H1 (cell line): ENCODE measurements at regions not wholly inside any gene's neighbourhood (a gene's known extent, or its start where the extent isn't known, plus 50 kb on each side); places are given as distances from the start of the nearest gene placed in this dataset.

Experiments
- CTCF ChIA-PET: fragments of 300-600 bp; sonication (Branson Sonifier 250); formaldehyde crosslinking; loops from one replicate; lab custom pipeline; 2021; ENCODE audit not compliant: partially characterized antibody; lab: Charles Lee
- POLR2A ChIA-PET: fragments of 300-600 bp; sonication (Branson Sonifier 250); formaldehyde crosslinking; loops from one replicate; lab custom pipeline; 2021; ENCODE audit warnings: inconsistent platforms; ENCODE audit not compliant: partially characterized antibody; lab: Charles Lee
- DNase-seq, 2 experiments: peaks; one replicate each; pipeline versions ENCODE4 v3.0.0 to v3.0.0-alpha.2; 2010 to 2022; ENCODE audit warnings: low spot score in 2 of 2, low read depth in 1 of 2, mixed read lengths in 1 of 2
- FAIRE-seq: peaks from 2 replicates; lab custom pipeline; 2011; peaks lifted over from hg19 to GRCh38; lab: Jason Lieb, UNC
- H2AFZ ChIP-seq: 2 replicates; pipeline ENCODE4 v1.8.1; 2012; ENCODE audit warnings: low read length, inconsistent platforms
- H2AK5ac ChIP-seq: 2 replicates; pipeline ENCODE4 v1.6.1; 2013; ENCODE audit warnings: low read depth, low read length
- H2BK120ac ChIP-seq: replicated peaks from 2 replicates; pipeline ENCODE3; 2013; ENCODE audit warnings: low read depth, low read length, inconsistent platforms
- H2BK12ac ChIP-seq: 2 replicates; pipeline ENCODE4 v1.6.1; 2013; ENCODE audit warnings: low read depth, low read length
- H2BK15ac ChIP-seq: 2 replicates; pipeline ENCODE4 v1.6.1; 2013; ENCODE audit warnings: low read length
- H2BK20ac ChIP-seq: 2 replicates; pipeline ENCODE4 v1.6.1; 2013; ENCODE audit warnings: low read length
- H2BK5ac ChIP-seq: 2 replicates; pipeline ENCODE4 v1.6.1; 2013; ENCODE audit warnings: low read depth, low read length
- H3K14ac ChIP-seq: 2 replicates; pipeline ENCODE4 v1.6.1; 2013; ENCODE audit warnings: inconsistent platforms; ENCODE audit not compliant: insufficient read length
- H3K18ac ChIP-seq: 2 replicates; pipeline ENCODE4 v1.6.1; 2013; ENCODE audit warnings: low read length; ENCODE audit errors: extremely low read depth
- H3K23ac ChIP-seq: 2 replicates; pipeline ENCODE4 v1.6.1; 2013; ENCODE audit warnings: inconsistent platforms; ENCODE audit not compliant: insufficient read length
- H3K23me2 ChIP-seq: 2 replicates; pipeline ENCODE4 v1.6.1; 2013; ENCODE audit warnings: low read depth, low read length
- H3K27ac ChIP-seq: 2 replicates; pipeline ENCODE4 v1.6.1; 2011; ENCODE audit warnings: low read depth, low read length, inconsistent platforms
- H3K27me3 ChIP-seq, 4 experiments: replicated peaks in 1 of 4; 1 replicate in 1 of 4; 2 replicates in 3 of 4; pipeline versions ENCODE4 v1.6.1 to v1.8.1; 2011 to 2013; ENCODE audit warnings: low read length in 3 of 4, mild to moderate bottlenecking in 3 of 4, inconsistent platforms in 2 of 4, mixed read lengths in 2 of 4, moderate library complexity in 1 of 4; ENCODE audit not compliant: control insufficient read depth in 3 of 4, insufficient read depth in 3 of 4; ENCODE audit errors: extremely low read depth in 1 of 4
- H3K36me3 ChIP-seq, 4 experiments: 2 replicates each; pipeline versions ENCODE4 v1.6.1 to v1.8.1; 2011 to 2013; ENCODE audit warnings: mild to moderate bottlenecking in 4 of 4, low read length in 3 of 4, moderate library complexity in 2 of 4, control low read depth in 1 of 4, inconsistent platforms in 1 of 4; ENCODE audit not compliant: insufficient read depth in 4 of 4, control insufficient read depth in 2 of 4
- H3K4ac ChIP-seq: replicated peaks from 2 replicates; pipeline ENCODE3; 2013; ENCODE audit warnings: low read length, low read depth, mixed read lengths, inconsistent platforms; ENCODE audit not compliant: insufficient read length
- H3K4me1 ChIP-seq, 4 experiments: replicated peaks in 1 of 4; 1 replicate in 1 of 4; 2 replicates in 3 of 4; pipeline versions ENCODE4 v1.6.1 to v1.8.1; 2011 to 2013; ENCODE audit warnings: low read length in 3 of 4, inconsistent platforms in 2 of 4, mixed read lengths in 1 of 4; ENCODE audit not compliant: insufficient read depth in 4 of 4, control insufficient read depth in 3 of 4
- H3K4me2 ChIP-seq, 2 experiments: 2 replicates each; pipeline versions ENCODE4 v1.6.1 to v1.8.1; 2011 to 2013; ENCODE audit warnings: low read depth in 2 of 2, low read length in 2 of 2, control low read depth in 1 of 2, inconsistent platforms in 1 of 2, mild to moderate bottlenecking in 1 of 2; ENCODE audit not compliant: insufficient read depth in 1 of 2
- H3K4me3 ChIP-seq, 4 experiments: fragments of 200-600, 300-600 bp in 1 of 4; sonication (generic), shearing (Covaris generic), sonication (Bioruptor Twin) in 1 of 4; 2 replicates each; pipeline versions ENCODE4 v1.5.1 to v1.8.1; 2011 to 2016; ENCODE audit warnings: low read length in 4 of 4, low read depth in 3 of 4, control low read depth in 2 of 4, inconsistent platforms in 2 of 4, mild to moderate bottlenecking in 2 of 4, mixed read lengths in 1 of 4, moderate library complexity in 1 of 4; ENCODE audit not compliant: insufficient read depth in 2 of 4; ENCODE audit errors: extremely low read depth in 1 of 4
- H3K56ac ChIP-seq: replicated peaks from 2 replicates; pipeline ENCODE3; 2013; ENCODE audit warnings: low read depth, mild to moderate bottlenecking, mixed read lengths, low read length, inconsistent platforms; ENCODE audit not compliant: insufficient read length
- H3K79me1 ChIP-seq: 2 replicates; pipeline ENCODE4 v1.6.1; 2013; ENCODE audit warnings: low read depth, low read length, control low read depth
- H3K79me2 ChIP-seq, 2 experiments: 2 replicates each; pipeline versions ENCODE4 v1.6.1 to v1.8.1; 2012 to 2013; ENCODE audit warnings: low read length in 2 of 2, mild to moderate bottlenecking in 2 of 2, inconsistent platforms in 1 of 2; ENCODE audit not compliant: insufficient read depth in 2 of 2, control insufficient read depth in 1 of 2
- H3K9ac ChIP-seq, 4 experiments: replicated peaks in 1 of 4; 1 replicate in 1 of 4; 2 replicates in 3 of 4; pipeline versions ENCODE4 v1.6.1 to v1.8.1; 2011 to 2013; ENCODE audit warnings: low read depth in 3 of 4, low read length in 3 of 4, control low read depth in 2 of 4, mild to moderate bottlenecking in 2 of 4, moderate library complexity in 2 of 4, inconsistent platforms in 1 of 4; ENCODE audit errors: extremely low read depth in 1 of 4
- H3K9me3 ChIP-seq, 2 experiments: 2 replicates each; pipeline versions ENCODE4 v1.6.1 to v1.8.1; 2012 to 2013; ENCODE audit warnings: mild to moderate bottlenecking in 2 of 2, moderate library complexity in 2 of 2, control low read depth in 1 of 2, inconsistent platforms in 1 of 2, low read depth in 1 of 2, low read length in 1 of 2, mixed read lengths in 1 of 2; ENCODE audit not compliant: insufficient read depth in 2 of 2
- H4K20me1 ChIP-seq, 2 experiments: replicated peaks in 1 of 2; 2 replicates each; pipeline versions ENCODE3 to v1.8.1; 2011 to 2013; ENCODE audit warnings: inconsistent platforms in 2 of 2, low read length in 2 of 2, mild to moderate bottlenecking in 1 of 2; ENCODE audit not compliant: insufficient read depth in 2 of 2, control insufficient read depth in 1 of 2
- H4K5ac ChIP-seq: 2 replicates; pipeline ENCODE4 v1.6.1; 2013; ENCODE audit warnings: low read length, low read depth, mixed read lengths, inconsistent platforms; ENCODE audit not compliant: insufficient read length
- H4K8ac ChIP-seq: 2 replicates; pipeline ENCODE4 v1.8.0; 2013; ENCODE audit warnings: mild to moderate bottlenecking, moderate library complexity, low read length, inconsistent platforms; ENCODE audit not compliant: insufficient read depth; ENCODE audit errors: extremely low read depth
- H4K91ac ChIP-seq: replicated peaks from 2 replicates; pipeline ENCODE3; 2013; ENCODE audit warnings: low read length, mixed read lengths, inconsistent platforms; ENCODE audit not compliant: insufficient read length
- ASH2L ChIP-seq: fragments of 200-600, 300-600 bp; sonication (generic); IDR thresholded peaks from one replicate; pipeline ENCODE4 v1.7.1; 2017; ENCODE audit warnings: low read length
- BACH1 ChIP-seq: IDR thresholded peaks from 2 replicates; pipeline ENCODE4 v1.6.1; 2012; ENCODE audit warnings: low read length, improper control_type of control experiment
- CHD2 ChIP-seq: IDR thresholded peaks from 2 replicates; pipeline ENCODE4 v1.6.1; 2012; ENCODE audit warnings: low read length, improper control_type of control experiment
- EP300 ChIP-seq, 2 experiments: IDR thresholded peaks; 1 replicate in 1 of 2; 2 replicates in 1 of 2; pipeline ENCODE4 v1.6.1; 2011 to 2012; ENCODE audit warnings: low read depth in 2 of 2, low read length in 2 of 2, mild to moderate bottlenecking in 2 of 2, borderline replicate concordance in 1 of 2, inconsistent platforms in 1 of 2, moderate library complexity in 1 of 2
- JUND ChIP-seq: IDR thresholded peaks from 2 replicates; pipeline ENCODE4 v1.6.1; 2011; ENCODE audit warnings: mild to moderate bottlenecking, improper control_type of control experiment, low read length
- KDM5A ChIP-seq: fragments of 200-600 bp; IDR thresholded peaks from 2 replicates; pipeline ENCODE4 v1.7.1; 2012; ENCODE audit warnings: mild to moderate bottlenecking, low read length, inconsistent platforms, mixed read lengths
- MAFK ChIP-seq: IDR thresholded peaks from 2 replicates; pipeline ENCODE4 v1.6.1; 2012; ENCODE audit warnings: low read depth, mild to moderate bottlenecking, improper control_type of control experiment, low read length
- NRF1 ChIP-seq: IDR thresholded peaks from 2 replicates; pipeline ENCODE4 v1.6.1; 2011; ENCODE audit warnings: mild to moderate bottlenecking, low read depth, low read length, improper control_type of control experiment
- POU5F1 ChIP-seq: IDR thresholded peaks from 2 replicates; pipeline ENCODE4 v1.6.1; 2011; ENCODE audit warnings: low read depth, mild to moderate bottlenecking, low read length, moderate library complexity
- RFX5 ChIP-seq: IDR thresholded peaks from 2 replicates; pipeline ENCODE4 v1.6.1; 2011; ENCODE audit warnings: low read depth, low read length, improper control_type of control experiment, borderline replicate concordance
- SIN3A ChIP-seq, 2 experiments: IDR thresholded peaks in 1 of 2; conservative IDR thresholded peaks in 1 of 2; 2 replicates each; pipeline ENCODE4 v1.6.1; 2011 to 2012; ENCODE audit warnings: low read length in 2 of 2, improper control_type of control experiment in 1 of 2, low read depth in 1 of 2, mild to moderate bottlenecking in 1 of 2
- SIX5 ChIP-seq: IDR thresholded peaks from 2 replicates; pipeline ENCODE4 v1.6.1; 2011; ENCODE audit warnings: mild to moderate bottlenecking, low read depth, low read length
- TAF1 ChIP-seq: IDR thresholded peaks from 2 replicates; pipeline ENCODE4 v1.6.1; 2011; ENCODE audit warnings: mild to moderate bottlenecking, low read depth, low read length
- TAF7 ChIP-seq: optimal IDR thresholded peaks from 2 replicates; pipeline ENCODE3; 2011; ENCODE audit warnings: low read depth, mild to moderate bottlenecking, inconsistent platforms, low read length, moderate library complexity, borderline replicate concordance
- WGBS, 2 experiments: shearing (Covaris generic) in 1 of 2; methylation state at CpG; one replicate each; pipeline versions ENCODE4 v1.1.6 to v1.1.7; 2013 to 2015; ENCODE audit warnings: low lambda C conversion rate in 2 of 2, mixed read lengths in 2 of 2, inconsistent platforms in 1 of 2, low coverage in 1 of 2, missing lambda C conversion rate in 1 of 2; ENCODE audit not compliant: insufficient replicate concordance in 2 of 2, insufficient coverage in 1 of 2, insufficient read length in 1 of 2; ENCODE audit errors: extremely low coverage in 1 of 2, missing lambda C conversion rate in 1 of 2; 5-methylcytosine and 5-hydroxymethylcytosine counted together
- TF ChIP-seq, protein P1 (sequence below): IDR thresholded peaks from 2 replicates; pipeline ENCODE4 v1.6.1; 2012; ENCODE audit warnings: inconsistent platforms

DNA sequence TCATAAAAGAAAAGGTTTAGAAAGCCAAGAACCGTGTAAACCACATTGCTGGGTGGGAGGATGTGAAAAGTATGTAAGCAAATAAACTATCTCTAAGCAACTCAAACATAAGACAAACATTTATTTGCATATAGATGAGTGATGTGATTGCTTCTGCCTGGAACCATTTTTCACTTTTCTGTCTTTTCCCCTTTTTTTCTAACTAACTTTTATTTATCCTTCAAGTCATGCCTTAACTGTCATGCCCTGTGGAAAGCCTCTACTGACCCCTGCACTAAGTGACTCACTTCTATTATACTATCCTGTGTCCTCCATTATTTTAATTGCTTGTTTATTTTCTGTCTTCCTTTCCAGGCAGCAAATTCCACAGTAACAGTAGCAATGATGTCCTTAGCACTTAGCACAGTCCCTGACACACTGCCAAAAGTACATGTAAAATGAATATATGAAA lies 87.5 kb upstream of the CTAGE1 start:
- no peak overlapping the region for H3K27ac ChIP-seq
- H2BK5ac ChIP-seq: no peak overlapping the region
- H3K4ac ChIP-seq: no peak overlapping the region
- no peaks in the 10 kb centered on the region for H3K27me3 ChIP-seq
- H3K23me2 ChIP-seq: peaks cover 2% of the 10 kb centered on the region; the same call in 1 of the 2 replicates
- no peak overlapping the region for H2AFZ ChIP-seq
- no peak overlapping the region for H3K9ac ChIP-seq
- no peak overlapping the region for H3K4me2 ChIP-seq
- no peak overlapping the region for H4K5ac ChIP-seq
- H4K91ac ChIP-seq: no peak overlapping the region
- CTCF ChIA-PET: no interaction called here
- H3K23ac ChIP-seq: no peak overlapping the region
- WGBS, 2 experiments: 100% methylated on average over 1 of the region's 1 CpG; no CpG with 5 or more reads in 1 of the 2 experiments
- no peak overlapping the region for H2BK12ac ChIP-seq
- no peaks in the 10 kb centered on the region for H3K36me3 ChIP-seq
- H3K79me1 ChIP-seq: no peaks in the 10 kb centered on the region
- H3K4me1 ChIP-seq: no peaks in the 10 kb centered on the region
- H3K18ac ChIP-seq: no peak overlapping the region
- no peak overlapping the region for H2BK15ac ChIP-seq
- no peak overlapping the region for H3K56ac ChIP-seq
- no peaks in the 10 kb centered on the region for H3K79me2 ChIP-seq
- no peak overlapping the region for H4K8ac ChIP-seq
- POLR2A ChIA-PET: no interaction called here
- H4K20me1 ChIP-seq: no peaks in the 10 kb centered on the region
- H3K4me3 ChIP-seq: no peak overlapping the region
- no peak overlapping the region for H3K14ac ChIP-seq
- FAIRE-seq (no peak), DNase-seq (no peak)
- H2BK120ac ChIP-seq: no peak overlapping the region
- no peak overlapping the region for H2BK20ac ChIP-seq
- no peak overlapping the region for H2AK5ac ChIP-seq
- H3K9me3 ChIP-seq: no peaks in the 10 kb centered on the region
- no peak for TF ChIP-seq JUND
- TF ChIP-seq NRF1: no peak
- no peak for TF ChIP-seq BACH1
- TF ChIP-seq ASH2L: no peak
- TF ChIP-seq, protein P1, sequence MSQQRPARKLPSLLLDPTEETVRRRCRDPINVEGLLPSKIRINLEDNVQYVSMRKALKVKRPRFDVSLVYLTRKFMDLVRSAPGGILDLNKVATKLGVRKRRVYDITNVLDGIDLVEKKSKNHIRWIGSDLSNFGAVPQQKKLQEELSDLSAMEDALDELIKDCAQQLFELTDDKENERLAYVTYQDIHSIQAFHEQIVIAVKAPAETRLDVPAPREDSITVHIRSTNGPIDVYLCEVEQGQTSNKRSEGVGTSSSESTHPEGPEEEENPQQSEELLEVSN: no peak
- no peak for TF ChIP-seq SIN3A (conservative IDR thresholded peaks at IDR 0.05 in 1 of 2, IDR thresholded peaks at IDR 0.05 in 1 of 2; ENCODE audit: low read depth in 1 of 2, low read length in 2 of 2)
- no peak for TF ChIP-seq TAF1
- TF ChIP-seq CHD2: no peak
- TF ChIP-seq EP300 (IDR thresholded peaks at IDR 0.05; ENCODE audit: borderline replicate concordance in 1 of 2, low read depth in 2 of 2, low read length in 2 of 2): no peak
- TF ChIP-seq TAF7: no peak
- TF ChIP-seq POU5F1: no peak
- no peak for TF ChIP-seq KDM5A
- TF ChIP-seq MAFK: no peak
- no peak for TF ChIP-seq SIX5
- TF ChIP-seq RFX5: no peak
